Hepatocyte (in vitro differentiated cells): ENCODE measurements at regions not wholly inside any gene's neighbourhood (a gene's known extent, or its start where the extent isn't known, plus 50 kb on each side); places are given as distances from the start of the nearest gene placed in this dataset.

ENCODE experiments used
- CTCF ChIP-seq: fragments of 200-600 bp; sonication (generic); IDR thresholded peaks from 2 replicates; pipeline ENCODE4 v1.5.1; 2016; ENCODE audit warnings: antibody characterized with exemption, mild to moderate bottlenecking; ENCODE audit not compliant: poor library complexity
- EZH2phosphoT487 ChIP-seq: fragments of 200-600 bp; sonication (generic); IDR thresholded peaks from one replicate; pipeline ENCODE4 v1.6.1; 2018; ENCODE audit warnings: antibody characterized with exemption, mild to moderate bottlenecking, low read depth, moderate library complexity; ENCODE audit not compliant: unreplicated experiment, severe bottlenecking

DNA sequence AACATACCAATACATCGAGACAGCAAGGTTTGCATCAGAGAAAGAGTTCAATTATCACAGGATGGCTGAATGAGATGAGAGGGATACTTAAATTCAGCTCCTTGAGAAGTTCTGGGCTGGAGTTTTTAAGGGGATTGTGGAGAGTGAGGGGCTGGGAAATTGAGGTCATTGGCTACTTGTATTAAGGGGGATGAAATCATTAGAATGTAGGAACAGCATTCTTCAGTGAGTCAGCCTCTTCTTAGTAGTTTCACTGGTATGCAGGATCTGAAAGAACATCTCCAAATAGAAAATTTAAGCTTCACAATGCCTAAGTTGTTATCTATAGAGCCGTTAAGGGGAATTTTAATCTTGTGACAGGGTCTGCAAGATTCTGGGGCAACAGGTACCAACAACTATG is 211.6 kb upstream of the TAPT1 start:
- TF ChIP-seq CTCF (no peak), EZH2phosphoT487 (no peak)
